Osteocyte (in vitro differentiated cells): ENCODE measurements at regions not wholly inside any gene's neighbourhood (a gene's known extent, or its start where the extent isn't known, plus 50 kb on each side); places are given as distances from the start of the nearest gene placed in this dataset.

Source experiments
- DNase-seq: peaks from one replicate; pipeline ENCODE4 v3.0.0; 2021; ENCODE audit warnings: mixed read lengths; ENCODE audit not compliant: unreplicated experiment; ENCODE audit errors: extremely low spot score
- H3K27ac Mint-ChIP-seq: one replicate; pipeline ENCODE4 v1.8.0; 2021; ENCODE audit warnings: mild to moderate bottlenecking, mixed read lengths; ENCODE audit not compliant: unreplicated experiment
- H3K27me3 Mint-ChIP-seq: one replicate; pipeline ENCODE4 v1.8.0; 2021; ENCODE audit warnings: mixed read lengths; ENCODE audit not compliant: unreplicated experiment
- H3K36me3 Mint-ChIP-seq: one replicate; pipeline ENCODE4 v1.8.0; 2021; ENCODE audit warnings: mixed read lengths; ENCODE audit not compliant: unreplicated experiment
- H3K4me1 Mint-ChIP-seq: one replicate; pipeline ENCODE4 v1.8.0; 2021; ENCODE audit warnings: mixed read lengths; ENCODE audit not compliant: unreplicated experiment
- H3K4me3 Mint-ChIP-seq: one replicate; pipeline ENCODE4 v1.8.0; 2021; ENCODE audit warnings: mild to moderate bottlenecking, moderate library complexity, mixed read lengths; ENCODE audit not compliant: unreplicated experiment
- H3K9me3 Mint-ChIP-seq: one replicate; pipeline ENCODE4 v1.8.0; 2021; ENCODE audit warnings: mixed read lengths; ENCODE audit not compliant: unreplicated experiment
- CTCF ChIP-seq: fragments of 200-600 bp; sonication (generic); IDR thresholded peaks from 2 replicates; pipeline ENCODE4 v1.5.0; 2021; ENCODE audit warnings: antibody characterized with exemption, mild to moderate bottlenecking, moderate library complexity

GRCh38 chr11:115051938-115052590 lies 373.7 kb downstream of the NXPE2 start:
- DNase-seq, result no peak
- no peak overlapping the region for H3K4me3 Mint-ChIP-seq
- H3K9me3 Mint-ChIP-seq, result peaks cover 11% of the 10 kb centered on the region
- H3K4me1 Mint-ChIP-seq, result no peaks in the 10 kb centered on the region
- no peak for TF ChIP-seq CTCF
- no peak overlapping the region for H3K27ac Mint-ChIP-seq
- no peaks in the 10 kb centered on the region for H3K36me3 Mint-ChIP-seq
- H3K27me3 Mint-ChIP-seq, result peaks cover 2% of the 10 kb centered on the region

- Mint-ChIP-seq H3K4me3 (no peak overlapping the region), H3K9me3 (peaks cover 16% of the 10 kb centered on the region), H3K36me3 (no peaks in the 10 kb centered on the region), H3K27me3 (peaks cover 2% of the 10 kb centered on the region), H3K4me1 (no peaks in the 10 kb centered on the region), H3K27ac (no peak overlapping the region)
- TF ChIP-seq CTCF, result no peak
- DNase-seq, result no peak
These were observed 374.3 kb downstream of the NXPE2 start for GRCh38 chr11:115052601-115053000.

GRCh38 chr11:115054570-115055538 lies 376.5 kb downstream of the NXPE2 start:
- no peaks in the 10 kb centered on the region for H3K4me1 Mint-ChIP-seq
- H3K4me3 Mint-ChIP-seq, result no peak overlapping the region
- no peaks in the 10 kb centered on the region for H3K27me3 Mint-ChIP-seq
- no peak overlapping the region for H3K27ac Mint-ChIP-seq
- no peak for DNase-seq
- no peaks in the 10 kb centered on the region for H3K36me3 Mint-ChIP-seq
- TF ChIP-seq CTCF, result no peak
- H3K9me3 Mint-ChIP-seq, result peaks cover 17% of the 10 kb centered on the region

DNA sequence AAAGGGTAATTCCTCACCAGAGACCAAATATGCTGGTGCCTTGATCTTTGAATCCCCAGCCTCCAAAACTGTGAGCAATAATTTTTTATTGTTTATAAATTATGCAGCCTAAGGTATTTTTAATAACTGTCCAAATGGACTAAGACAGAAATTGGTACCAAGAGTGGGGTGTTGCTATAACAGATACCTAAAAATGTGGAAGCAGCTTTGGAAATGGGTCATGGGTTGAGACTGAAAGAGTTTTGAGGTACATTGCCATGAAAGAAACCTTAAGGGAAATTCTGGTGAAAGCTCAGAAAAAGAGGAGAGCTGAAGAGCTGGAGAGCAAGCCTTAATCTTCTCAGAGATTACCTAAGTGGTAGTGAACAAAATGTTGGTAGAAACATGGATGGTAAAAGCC lies 378.2 kb downstream of the NXPE2 start:
- Mint-ChIP-seq H3K27ac (no peak overlapping the region), H3K36me3 (no peaks in the 10 kb centered on the region), H3K4me3 (no peak overlapping the region), H3K27me3 (no peaks in the 10 kb centered on the region), H3K9me3 (peaks cover 17% of the 10 kb centered on the region), H3K4me1 (no peaks in the 10 kb centered on the region)
- DNase-seq, result no peak
- TF ChIP-seq CTCF, result no peak

GRCh38 chr11:115060840-115061239 lies 382.5 kb downstream of the NXPE2 start:
- no peak overlapping the region for H3K27ac Mint-ChIP-seq
- peaks cover 13% of the 10 kb centered on the region for H3K9me3 Mint-ChIP-seq
- H3K4me1 Mint-ChIP-seq, result no peaks in the 10 kb centered on the region

More at GRCh38 chr11:115060840-115061239, 382.5 kb downstream of the NXPE2 start:
- TF ChIP-seq CTCF, result no peak
- Mint-ChIP-seq H3K4me3 (no peak overlapping the region), H3K36me3 (no peaks in the 10 kb centered on the region), H3K27me3 (no peaks in the 10 kb centered on the region)
- no peak for DNase-seq
